GM18867 (cell line): ENCODE measurements at regions not wholly inside any gene's neighbourhood (a gene's known extent, or its start where the extent isn't known, plus 50 kb on each side); places are given as distances from the start of the nearest gene placed in this dataset.

Experiments
- ATAC-seq: cut with Tn5 transposase; IDR thresholded peaks from one replicate; pipeline ENCODE4 v1.9.1; 2021; ENCODE audit warnings: mild to moderate bottlenecking, moderate library complexity; ENCODE audit not compliant: unreplicated experiment

DNA sequence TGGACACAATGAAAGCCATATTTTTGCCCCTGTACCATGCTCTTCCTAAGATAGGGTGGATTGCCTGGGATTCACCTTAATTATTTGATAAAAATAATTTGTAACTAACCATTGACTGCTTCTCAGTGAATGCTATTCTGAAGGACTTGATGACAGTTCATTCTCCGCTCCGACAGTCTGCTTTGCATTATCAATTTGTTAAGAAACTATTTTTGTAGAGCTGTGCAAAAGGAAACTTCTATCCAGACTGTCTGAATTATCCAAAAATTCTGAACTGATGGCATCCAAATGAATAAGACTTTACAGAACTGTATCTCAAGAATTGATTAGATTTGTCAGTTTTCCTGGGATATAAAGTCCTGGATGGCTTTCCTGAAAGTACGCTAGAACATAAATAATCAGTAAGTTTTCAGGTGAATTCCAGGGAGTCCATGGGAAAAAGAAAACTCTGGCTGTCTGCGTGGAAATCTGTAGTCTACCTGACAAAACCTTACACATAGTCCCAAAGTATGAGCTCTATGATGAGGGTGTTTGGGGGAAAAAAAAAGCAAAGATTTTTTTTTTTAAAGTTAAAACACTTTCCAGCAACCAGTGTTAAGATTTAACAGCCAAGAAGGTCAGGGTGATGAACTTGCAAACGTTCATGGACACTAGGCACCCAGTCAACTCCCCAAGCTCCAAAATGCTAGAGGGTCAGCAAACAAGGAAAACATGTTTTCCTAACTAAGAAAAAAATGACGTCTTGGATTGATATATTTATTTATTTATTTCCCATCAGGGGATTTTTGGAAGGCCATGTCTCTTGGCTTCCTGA lies 291.1 kb upstream of the TBX3 start:
- ATAC-seq, result no peak

DNA sequence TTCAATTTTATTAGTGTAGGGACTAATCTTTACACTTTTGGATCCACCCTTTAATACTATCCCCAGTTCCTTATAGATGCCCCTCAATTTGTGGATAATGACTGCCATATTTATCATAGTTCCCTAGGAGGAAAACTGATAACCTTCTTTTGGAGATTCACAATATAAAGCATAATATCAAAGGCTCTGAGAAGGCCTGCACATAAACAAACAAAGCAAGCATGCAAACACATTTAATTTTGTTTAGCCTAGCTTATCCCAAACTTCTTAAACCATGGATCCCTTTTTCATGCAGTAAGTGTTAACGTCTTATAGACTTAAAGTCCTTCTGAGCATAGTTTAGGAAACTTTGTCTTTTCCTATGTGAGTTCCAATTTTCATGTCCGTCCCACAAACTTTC lies 290.4 kb upstream of the TBX3 start:
- ATAC-seq, result no peak

DNA sequence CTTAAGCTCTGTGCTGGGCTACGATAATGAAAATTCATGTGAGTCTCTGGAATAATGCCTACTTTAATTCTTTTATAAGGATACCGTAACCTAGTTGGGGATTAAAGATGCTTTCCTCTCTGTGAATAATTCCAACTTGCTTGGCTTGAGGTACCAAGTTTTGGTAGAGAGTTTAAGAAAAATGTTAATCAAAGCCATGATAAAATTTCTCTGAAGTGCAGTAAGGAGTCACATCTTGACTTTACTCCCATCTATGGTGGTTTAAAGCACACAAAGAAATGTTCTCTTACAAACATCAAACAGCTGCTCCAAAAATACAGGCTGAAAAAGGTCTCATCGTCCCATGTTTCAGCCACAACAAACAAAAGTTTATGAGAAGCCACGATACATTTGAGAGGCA lies 284.8 kb upstream of the TBX3 start:
- no peak for ATAC-seq

DNA sequence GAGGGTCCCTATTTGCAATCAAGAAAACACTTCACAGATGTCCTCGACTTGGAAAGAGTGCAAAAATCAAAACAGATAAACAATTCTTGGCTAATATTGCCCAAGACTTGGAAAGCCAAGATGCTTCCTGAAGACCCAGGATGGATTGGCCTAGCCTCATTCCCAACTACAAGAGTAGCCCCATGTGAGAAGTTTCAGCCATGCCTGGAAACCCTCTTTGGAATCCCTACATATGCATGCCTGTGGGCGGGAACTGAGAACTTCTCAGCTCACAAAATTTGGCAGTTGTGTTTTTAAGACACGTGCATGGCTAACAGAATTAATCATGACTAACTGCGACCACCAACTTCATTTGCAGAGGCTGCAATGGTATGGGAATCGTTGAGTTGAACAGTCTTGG lies 283.2 kb upstream of the TBX3 start:
- no peak for ATAC-seq

DNA sequence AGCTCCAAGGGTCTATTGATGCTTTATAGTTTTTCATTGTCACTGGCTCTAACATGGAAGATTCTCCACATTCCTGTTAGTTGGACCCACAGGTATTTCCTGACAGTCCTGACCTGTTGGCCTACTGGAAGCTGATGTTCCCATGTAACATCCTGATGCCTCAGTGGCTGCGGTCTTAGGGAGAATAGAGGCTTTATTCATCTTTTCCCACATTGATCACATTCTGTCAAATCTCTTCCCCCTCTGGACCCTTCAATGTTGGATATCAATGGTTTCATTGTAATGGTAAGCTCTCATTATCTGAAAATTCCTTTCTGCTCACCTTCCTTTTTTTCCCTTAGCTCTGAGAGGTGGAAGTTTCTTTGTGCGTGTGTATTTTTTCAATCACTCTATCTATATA lies 280.9 kb upstream of the TBX3 start:
- no peak for ATAC-seq

DNA sequence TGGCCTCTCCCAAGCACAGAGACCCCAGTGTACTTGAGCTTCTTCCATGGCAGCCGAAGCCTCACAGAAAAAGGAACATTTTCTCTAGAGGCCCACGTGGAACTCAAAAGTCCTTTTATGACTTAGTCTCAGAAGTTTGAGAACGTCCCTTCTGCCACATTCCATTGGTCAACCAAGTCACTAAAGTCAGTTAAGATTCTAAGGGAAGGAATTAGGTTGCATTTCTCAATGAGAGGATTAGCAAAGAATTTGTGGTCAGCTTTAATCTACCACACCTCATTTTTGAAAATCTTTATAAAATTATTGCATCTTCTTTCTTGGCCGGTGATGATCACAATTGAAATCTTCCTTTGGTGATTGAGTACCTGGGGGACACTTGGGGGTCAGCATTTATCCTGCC lies 279.9 kb upstream of the TBX3 start:
- ATAC-seq, result no peak

DNA sequence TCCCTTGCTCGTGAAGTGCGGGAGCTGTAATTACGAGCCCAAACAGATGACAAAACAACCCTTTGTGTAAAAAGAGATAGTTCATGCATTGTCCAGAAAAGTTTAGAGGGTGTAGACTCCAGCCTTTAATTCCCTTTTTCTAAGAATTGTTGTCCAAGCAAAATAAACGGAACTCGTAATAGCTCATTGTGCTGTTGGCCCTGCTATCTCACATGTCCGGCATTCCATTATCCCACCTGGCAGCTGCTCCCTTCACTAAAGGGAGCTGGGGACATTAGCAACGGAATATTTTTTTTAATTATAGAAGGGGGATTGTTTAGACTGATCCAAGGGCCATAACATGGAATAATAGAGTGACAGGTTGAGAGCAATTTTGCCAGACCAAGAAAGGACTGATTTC lies 277.5 kb upstream of the TBX3 start:
- no peak for ATAC-seq

DNA sequence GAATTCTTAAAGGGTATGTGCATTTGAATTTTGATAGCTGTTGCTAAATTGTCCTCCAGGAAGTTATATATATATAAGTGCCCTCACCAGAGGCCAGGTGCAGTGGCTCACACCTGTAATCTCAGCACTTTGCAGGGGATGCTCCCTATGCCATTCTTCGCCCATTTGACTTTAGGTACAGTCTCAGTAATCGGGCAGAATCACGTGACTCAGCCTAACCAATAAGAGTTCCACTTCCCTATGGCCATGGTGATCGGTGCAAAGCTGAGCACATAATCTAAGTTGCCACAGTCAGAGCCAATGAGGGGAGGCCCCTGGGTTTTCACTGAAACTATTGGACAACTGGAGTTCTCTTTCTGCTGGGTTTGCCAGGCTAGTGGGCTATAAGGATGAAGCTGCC lies 274.6 kb upstream of the TBX3 start:
- no peak for ATAC-seq

DNA sequence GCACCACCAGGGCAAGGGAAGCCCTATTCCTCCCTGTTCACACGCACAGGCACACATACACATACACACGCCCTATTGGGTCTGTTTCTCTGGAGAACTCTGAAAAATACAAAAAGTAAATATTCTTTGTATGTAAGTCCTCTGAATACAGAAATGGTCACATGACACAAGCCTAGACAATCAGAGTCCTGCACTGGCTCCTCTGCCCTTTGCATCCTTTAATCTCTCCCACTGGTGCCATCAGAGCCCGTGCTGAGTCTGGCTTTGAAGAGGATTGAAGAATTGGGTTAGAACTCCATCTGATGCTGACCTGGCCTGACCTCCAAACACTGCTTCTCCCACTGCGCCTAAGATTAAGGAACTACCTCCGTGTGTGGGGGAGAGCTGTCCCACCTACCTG lies 273.2 kb upstream of the TBX3 start:
- no peak for ATAC-seq

DNA sequence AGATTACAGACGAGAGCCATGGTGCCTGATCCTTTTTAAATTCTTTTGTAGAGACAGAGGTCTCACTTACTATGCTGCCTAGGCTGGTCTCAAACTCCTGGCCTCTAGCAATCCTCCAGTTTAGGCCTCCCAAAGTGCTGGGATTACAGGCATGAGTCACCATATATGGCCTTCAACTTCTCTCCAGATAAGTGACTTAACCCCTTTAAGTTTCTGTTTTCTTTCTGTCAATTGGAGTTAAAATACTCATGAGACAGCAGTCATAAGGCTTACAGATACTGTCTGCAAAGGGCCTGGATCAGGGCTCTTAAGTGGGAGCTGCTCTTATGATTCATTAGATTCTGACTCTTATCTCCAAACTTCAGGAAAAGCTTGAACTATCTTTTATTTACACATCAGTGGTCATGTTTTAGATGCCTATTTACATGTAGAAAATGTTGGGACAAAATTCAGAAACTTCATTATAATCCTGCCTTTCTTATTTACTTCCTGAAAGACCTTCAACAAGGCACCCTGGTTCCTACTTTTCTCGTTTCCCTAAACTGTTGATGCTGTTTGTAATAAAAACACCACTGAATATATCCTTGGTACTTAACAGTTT lies 271.5 kb upstream of the TBX3 start:
- no peak for ATAC-seq

DNA sequence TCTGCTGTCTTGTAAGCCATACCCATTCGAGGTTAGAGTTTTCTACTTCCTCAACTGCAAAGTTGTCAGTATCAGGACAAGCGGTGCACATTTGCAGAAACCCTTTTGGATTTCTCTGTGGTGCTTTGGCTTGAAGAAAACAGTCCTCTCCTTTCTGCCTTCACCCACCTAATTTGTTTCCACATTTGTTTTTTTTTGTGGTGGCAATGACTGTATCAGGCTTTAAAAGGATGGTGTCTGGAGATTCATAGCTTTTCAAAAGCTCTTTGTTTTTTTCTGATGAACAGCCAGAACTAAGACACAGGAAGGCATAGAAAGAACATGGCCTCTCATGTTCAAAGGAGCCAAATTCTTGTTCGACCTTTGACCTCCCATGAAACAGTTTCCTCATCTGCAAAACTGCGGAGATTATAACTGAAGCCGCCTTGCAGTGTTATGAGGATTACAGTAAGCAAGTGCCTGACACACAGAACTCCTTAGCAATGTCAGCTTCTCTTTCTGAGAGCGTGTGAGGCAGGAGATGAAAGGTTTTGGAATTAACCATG lies 270.6 kb upstream of the TBX3 start:
- ATAC-seq, result no peak

DNA sequence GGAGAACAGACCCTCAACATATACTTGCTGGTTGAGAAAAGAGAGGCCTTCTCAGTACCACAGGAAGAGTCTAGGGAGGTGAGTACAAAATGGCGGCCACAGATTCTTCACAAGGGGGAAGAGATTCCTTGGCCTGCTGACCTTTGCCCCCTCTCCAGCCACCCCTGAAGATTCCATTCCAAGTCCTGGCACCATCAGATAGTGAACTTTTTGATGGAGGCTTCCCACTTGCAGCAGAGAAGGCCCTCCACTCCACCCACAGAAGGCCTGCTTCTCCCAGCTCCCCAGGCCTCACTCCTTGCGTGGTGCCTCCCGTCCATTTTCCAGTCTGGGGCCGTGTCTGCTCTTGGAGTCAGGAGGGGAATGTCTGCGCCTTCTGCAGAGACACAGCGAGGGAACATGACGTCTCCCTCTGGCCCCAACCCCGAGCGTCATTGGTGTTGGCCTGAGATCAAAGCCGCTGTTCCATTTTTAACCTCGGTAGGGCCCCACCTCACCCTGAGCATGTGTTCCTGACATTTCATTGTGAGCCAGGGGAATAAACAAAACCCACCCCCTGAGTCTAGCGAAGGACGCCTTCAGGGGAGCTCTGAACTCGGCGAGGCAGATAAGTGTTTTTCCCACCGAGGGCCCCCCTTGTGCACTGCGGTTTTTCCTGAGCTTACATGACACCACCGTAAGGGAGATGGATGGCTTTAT lies 268.7 kb upstream of the TBX3 start:
- no peak for ATAC-seq

DNA sequence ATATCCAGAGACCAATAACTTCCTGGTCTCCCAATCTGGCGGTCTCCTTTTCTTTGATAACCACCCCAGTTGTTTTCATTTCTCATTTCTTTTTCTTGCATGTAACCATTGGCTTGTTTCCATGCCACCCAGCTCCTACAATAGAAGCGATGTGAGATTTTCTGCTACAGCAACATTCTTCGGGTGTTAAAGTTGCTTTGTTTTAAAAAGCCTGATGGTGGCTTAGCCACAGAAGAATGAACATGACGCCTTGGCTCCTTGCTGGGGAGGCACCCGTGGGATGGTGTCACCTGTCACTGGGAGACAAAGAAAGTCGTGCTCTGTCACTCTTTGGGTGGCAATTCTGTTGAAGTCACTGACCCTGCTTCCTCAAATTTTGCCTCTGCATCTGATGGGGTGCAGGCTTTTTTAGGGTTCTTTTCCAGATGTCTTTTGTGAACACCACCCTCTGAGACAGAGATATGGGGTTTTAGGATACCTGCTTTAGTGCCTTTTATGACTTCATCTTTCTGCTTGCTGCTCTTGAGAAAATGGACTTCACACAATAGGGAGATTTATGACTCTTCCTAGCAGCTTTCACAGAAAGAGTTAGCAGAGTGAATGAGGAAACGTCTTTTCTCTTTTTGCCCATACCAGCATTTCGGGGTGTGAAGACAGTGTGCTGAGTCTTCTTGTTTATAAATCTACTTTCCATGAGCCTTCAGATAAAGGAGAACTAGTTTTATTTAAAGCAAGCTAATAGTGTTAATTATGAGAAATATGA lies 265.3 kb upstream of the TBX3 start:
- no peak for ATAC-seq

DNA sequence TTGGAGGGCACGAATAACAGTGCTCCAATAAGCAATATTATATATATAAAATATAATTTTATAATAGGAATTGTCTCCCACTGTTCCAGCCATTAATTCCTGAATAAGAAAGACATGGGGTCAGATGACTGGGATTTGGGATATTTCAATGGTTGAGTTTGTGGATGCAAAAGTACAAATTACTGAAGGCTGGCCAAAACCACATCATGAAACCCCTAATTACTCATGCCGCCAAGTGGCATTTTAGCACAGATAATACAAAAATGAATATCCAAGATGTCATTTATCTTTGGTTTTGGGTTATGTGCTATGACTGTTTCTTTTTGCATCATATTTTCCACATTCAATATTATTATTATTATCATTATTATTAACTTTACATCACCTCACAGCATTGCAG lies 261.4 kb upstream of the TBX3 start:
- no peak for ATAC-seq

DNA sequence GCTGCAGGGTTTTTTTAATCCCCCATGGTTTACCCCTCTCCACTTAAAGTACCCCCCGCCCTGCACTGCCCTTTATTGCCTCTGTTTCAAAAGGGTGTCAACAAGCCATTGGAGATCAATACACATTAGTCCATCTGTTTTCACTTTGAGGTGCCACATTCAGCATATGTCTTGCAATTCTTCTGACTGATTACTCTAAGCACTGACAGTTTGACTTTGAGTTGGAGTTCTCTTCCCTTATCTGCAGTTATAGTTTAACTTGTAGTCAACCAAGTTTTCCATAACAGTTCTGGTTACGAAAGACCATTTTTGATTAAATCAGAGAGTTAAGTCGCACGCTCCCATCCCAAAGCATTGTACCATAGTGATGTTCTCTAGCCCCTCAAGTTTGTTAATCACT lies 260.8 kb upstream of the TBX3 start:
- ATAC-seq, result no peak

DNA sequence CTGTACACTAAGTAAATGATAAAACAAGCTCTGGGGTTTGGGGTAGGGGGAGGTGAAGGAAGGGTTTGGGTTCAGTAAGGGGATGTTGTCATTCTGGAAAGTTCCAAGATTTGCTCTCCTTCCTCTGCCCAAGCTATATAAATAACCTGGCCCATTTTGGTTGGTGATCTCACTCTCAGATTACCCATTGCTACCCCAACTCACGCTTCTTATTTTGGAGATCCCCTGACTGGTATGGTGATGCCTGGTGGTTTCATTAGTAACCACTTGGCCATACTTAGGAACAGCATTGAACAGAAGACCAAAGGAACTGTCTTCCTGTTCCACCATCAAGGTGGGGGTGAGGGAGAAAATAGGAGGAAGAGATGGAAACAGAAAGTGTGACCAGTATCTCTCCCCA lies 259.6 kb upstream of the TBX3 start:
- ATAC-seq, result no peak

DNA sequence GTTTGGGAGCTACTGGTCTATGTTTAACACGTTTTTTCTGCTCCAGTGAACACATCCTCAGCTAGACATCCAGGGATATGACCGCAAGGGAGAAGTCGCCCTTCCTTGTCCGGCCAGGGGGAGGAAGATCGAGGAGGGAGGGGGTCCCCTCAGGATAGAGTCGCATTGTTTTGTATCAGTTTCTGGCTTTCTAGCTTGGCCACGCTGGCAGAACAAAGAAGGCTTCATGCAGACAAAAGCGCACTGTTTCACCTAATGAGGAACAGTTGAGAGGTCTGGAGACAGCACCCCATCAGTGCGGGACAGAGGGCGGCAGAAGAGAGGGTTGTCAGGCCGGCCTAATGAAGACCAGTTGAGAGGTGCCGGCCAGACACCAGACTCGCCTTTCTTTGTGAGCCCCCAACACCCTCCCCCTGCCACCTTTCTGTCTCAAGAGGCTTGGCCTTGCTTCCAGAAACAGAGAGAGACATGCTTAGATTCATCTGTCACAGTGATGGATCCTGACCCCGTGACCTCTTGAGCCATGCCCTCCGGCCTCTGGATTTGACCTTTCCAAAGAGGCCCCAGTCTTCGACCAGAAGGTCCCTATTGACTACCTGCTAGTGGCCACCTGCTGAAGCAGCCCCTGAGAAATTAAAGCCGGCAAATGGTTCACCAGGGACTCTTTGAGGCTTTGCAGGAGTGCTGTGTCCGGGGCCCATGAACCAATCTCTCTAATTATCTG lies 254.7 kb upstream of the TBX3 start:
- ATAC-seq, result no peak

DNA sequence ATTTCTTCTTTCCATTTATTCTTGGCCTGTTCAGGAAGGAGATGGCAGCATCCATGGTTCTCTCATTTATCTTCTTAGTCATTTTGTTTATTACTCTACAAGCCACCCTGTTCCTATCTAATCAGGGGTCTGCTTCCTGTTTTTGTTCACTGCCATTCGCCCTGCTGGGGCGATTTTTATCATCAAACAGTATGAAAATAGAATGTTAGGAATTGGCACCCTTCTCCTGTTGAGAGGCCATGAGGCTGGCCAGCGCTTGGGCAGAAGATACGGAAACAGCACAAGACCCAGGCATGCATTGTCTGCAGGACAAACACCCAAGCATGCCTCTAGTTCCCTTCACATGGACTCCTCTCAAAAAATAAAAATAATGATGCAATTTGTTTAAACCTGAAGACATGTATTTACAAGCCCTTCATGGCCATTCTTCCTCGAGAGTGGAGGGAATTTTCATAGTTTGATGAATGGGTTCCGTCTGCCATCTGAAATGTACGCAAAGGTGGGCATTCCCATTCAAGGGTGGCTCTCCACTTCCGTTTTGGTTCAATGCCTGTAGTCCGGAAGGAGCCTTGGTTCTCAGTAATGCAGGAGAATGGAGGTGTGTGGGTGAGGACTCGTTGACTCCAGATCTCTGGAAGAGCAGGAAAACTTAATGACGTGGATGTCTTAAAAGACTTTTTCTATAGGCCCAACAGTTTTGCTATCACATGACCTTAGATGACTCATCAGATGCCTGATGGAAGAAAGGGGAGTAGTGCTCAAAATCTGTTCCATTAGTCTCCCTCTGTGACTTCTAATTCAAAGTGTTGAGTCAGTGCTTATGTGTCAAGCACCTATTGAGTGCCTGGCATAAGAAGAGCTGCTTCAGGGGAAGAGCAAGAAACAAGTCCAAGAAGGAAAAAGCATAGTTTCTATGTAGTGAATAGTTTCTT lies 252.4 kb upstream of the TBX3 start:
- ATAC-seq, result no peak

DNA sequence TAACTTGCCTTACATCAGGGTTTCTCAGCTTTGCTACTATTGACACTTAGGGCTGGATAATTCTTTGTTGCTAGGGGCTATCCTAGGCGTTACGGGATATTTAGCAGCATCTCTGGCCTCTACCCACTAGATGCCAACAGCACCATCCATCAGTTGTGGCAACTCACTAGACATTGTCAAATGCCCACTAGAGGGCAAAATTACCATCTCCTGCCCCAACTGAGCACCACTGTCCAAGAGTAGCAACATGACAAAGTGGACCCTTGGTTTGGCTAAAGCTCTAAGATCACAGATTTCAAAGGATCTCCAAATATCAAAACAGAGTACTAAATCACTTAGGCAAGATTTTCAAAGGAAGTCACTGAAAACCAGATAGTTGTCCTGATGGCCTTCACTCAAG lies 251.7 kb upstream of the TBX3 start:
- no peak for ATAC-seq
